ENCODE measurements at regions not wholly inside any gene's neighbourhood (a gene's known extent, or its start where the extent isn't known, plus 50 kb on each side); places are given as distances from the start of the nearest gene placed in this dataset.

GRCh38 chr11:133601641-133602040, 69.3 kb upstream of the OPCML start:
- ATAC-seq (ENCODE audit: poor library complexity): no peak
- Mint-ChIP-seq H3K27me3 (peaks cover 4% of the 10 kb centered on the region), H3K4me1 (ENCODE audit: low read depth) (no peaks in the 10 kb centered on the region), H3K9me3 (no peaks in the 10 kb centered on the region), H3K36me3 (ENCODE audit: low read depth) (no peaks in the 10 kb centered on the region), H3K27ac (no peak overlapping the region), H3K4me3 (no peak overlapping the region)
- Histone ChIP-seq H3K4me1 (ENCODE audit: insufficient read depth, low read length) (no peaks in the 10 kb centered on the region), H3K36me3 (ENCODE audit: insufficient read depth, low read length) (no peaks in the 10 kb centered on the region), H3K4me3 (ENCODE audit: low read length) (no peak overlapping the region), H3K9me3 (ENCODE audit: control insufficient read depth in 1 of 2, insufficient read depth in 1 of 2, low read length in 2 of 2) (peaks cover 0 to 3% of the 10 kb centered on the region in 2 experiments), H3K27ac (ENCODE audit: low read depth in 1 of 2, low read length in 2 of 2) (no peak overlapping the region), H3K27me3 (ENCODE audit: control insufficient read depth in 1 of 2, insufficient read depth in 2 of 2, low read length in 2 of 2) (no peaks in the 10 kb centered on the region)
- no peak for DNase-seq
- no peak for TF ChIP-seq CTCF (IDR thresholded peaks at IDR 0.05)
- CTCF ChIA-PET: no interaction called here
- POLR2A ChIA-PET: no interaction called here
- intact Hi-C loops (cut with DNase I, micrococcal nuclease): no loop called here

- H3K4me3 ChIP-seq (ENCODE audit: low read length): no peak overlapping the region
- CTCF ChIA-PET: no interaction called here
- DNase-seq (no peak), ATAC-seq (ENCODE audit: poor library complexity) (no peak)
- POLR2A ChIA-PET: no interaction called here
- Mint-ChIP-seq H3K4me1 (ENCODE audit: low read depth) (no peaks in the 10 kb centered on the region), H3K9me3 (no peaks in the 10 kb centered on the region), H3K27me3 (peaks cover 4% of the 10 kb centered on the region), H3K36me3 (ENCODE audit: low read depth) (no peaks in the 10 kb centered on the region), H3K4me3 (no peak overlapping the region), H3K27ac (no peak overlapping the region)
- no peak overlapping the region for H3K27ac ChIP-seq (ENCODE audit: low read depth in 1 of 2, low read length in 2 of 2)
- no peaks in the 10 kb centered on the region for H3K36me3 ChIP-seq (ENCODE audit: insufficient read depth, low read length)
- no peak for TF ChIP-seq CTCF (IDR thresholded peaks at IDR 0.05)
- intact Hi-C loops (cut with DNase I, micrococcal nuclease): no loop called here
- peaks cover 0 to 10% of the 10 kb centered on the region in 2 experiments for H3K9me3 ChIP-seq (ENCODE audit: control insufficient read depth in 1 of 2, insufficient read depth in 1 of 2, low read length in 2 of 2)
- no peaks in the 10 kb centered on the region for H3K4me1 ChIP-seq (ENCODE audit: insufficient read depth, low read length)
- no peaks in the 10 kb centered on the region for H3K27me3 ChIP-seq (ENCODE audit: control insufficient read depth in 1 of 2, insufficient read depth in 2 of 2, low read length in 2 of 2)
These were observed 68.5 kb upstream of the OPCML start for GRCh38 chr11:133600786-133601185.

GRCh38 chr11:133600306-133600705, 68.0 kb upstream of the OPCML start:
- H3K4me3 ChIP-seq (ENCODE audit: low read length): no peak overlapping the region
- no peaks in the 10 kb centered on the region for H3K36me3 ChIP-seq (ENCODE audit: insufficient read depth, low read length)
- POLR2A ChIA-PET: no interaction called here
- H3K4me3 Mint-ChIP-seq: no peak overlapping the region
- no peaks in the 10 kb centered on the region for H3K36me3 Mint-ChIP-seq (ENCODE audit: low read depth)
- no peak for TF ChIP-seq CTCF (IDR thresholded peaks at IDR 0.05)
- no peak for DNase-seq
- intact Hi-C loops (cut with DNase I, micrococcal nuclease): no loop called here
- H3K9me3 Mint-ChIP-seq: no peaks in the 10 kb centered on the region
- peaks cover 4% of the 10 kb centered on the region for H3K27me3 Mint-ChIP-seq
- no peaks in the 10 kb centered on the region for H3K4me1 Mint-ChIP-seq (ENCODE audit: low read depth)
- no peaks in the 10 kb centered on the region for H3K27me3 ChIP-seq (ENCODE audit: control insufficient read depth in 1 of 2, insufficient read depth in 2 of 2, low read length in 2 of 2)
- peaks cover 0 to 10% of the 10 kb centered on the region in 2 experiments for H3K9me3 ChIP-seq (ENCODE audit: control insufficient read depth in 1 of 2, insufficient read depth in 1 of 2, low read length in 2 of 2)
- no peak for ATAC-seq (ENCODE audit: poor library complexity)
- H3K27ac ChIP-seq (ENCODE audit: low read depth in 1 of 2, low read length in 2 of 2): no peak overlapping the region
- CTCF ChIA-PET: no interaction called here
- no peak overlapping the region for H3K27ac Mint-ChIP-seq
- no peaks in the 10 kb centered on the region for H3K4me1 ChIP-seq (ENCODE audit: insufficient read depth, low read length)
